ENCODE measurements at regions not wholly inside any gene's neighbourhood (a gene's known extent, or its start where the extent isn't known, plus 50 kb on each side); places are given as distances from the start of the nearest gene placed in this dataset.

GRCh38 chr3:166405896-166406295 is 568.7 kb upstream of the BCHE start:
- Histone ChIP-seq H3K23ac (ENCODE audit: low read depth, low read length, poor library complexity) (no peak overlapping the region), H2BK5ac (ENCODE audit: low read length) (no peak overlapping the region), H3K4ac (ENCODE audit: low read length) (no peak overlapping the region), H3K9me3 (replicated peaks in 1 of 2; ENCODE audit: control insufficient read depth in 2 of 2, insufficient read depth in 1 of 2, low read depth in 1 of 2, low read length in 2 of 2) (no peaks in the 10 kb centered on the region), H3K4me2 (ENCODE audit: insufficient read depth, low read length, poor library complexity, severe bottlenecking) (no peak overlapping the region), H3K27me3 (ENCODE audit: control insufficient read depth in 3 of 3, insufficient read depth in 3 of 3, low read depth in 1 of 3, low read length in 3 of 3) (no peaks in the 10 kb centered on the region), H2BK12ac (ENCODE audit: low read length) (no peak overlapping the region), H4K8ac (ENCODE audit: low read depth, low read length) (no peak overlapping the region), H3K14ac (ENCODE audit: low read length) (no peak overlapping the region), H2BK120ac (ENCODE audit: low read depth, low read length) (no peak overlapping the region), H2BK15ac (ENCODE audit: low read length) (no peak overlapping the region), H2AFZ (ENCODE audit: low read length) (peak overlapping the region; percentile 50), H3K27ac (replicated peaks; ENCODE audit: low read length) (no peak overlapping the region), H3K9ac (ENCODE audit: low read depth, low read length, poor library complexity) (no peak overlapping the region), H3K18ac (ENCODE audit: low read length) (no peak overlapping the region), H3K4me1 (ENCODE audit: control insufficient read depth in 2 of 2, insufficient read depth in 1 of 2, low read depth in 1 of 2, low read length in 2 of 2) (no peaks in the 10 kb centered on the region), H3K36me3 (replicated peaks in 1 of 2; ENCODE audit: control insufficient read depth in 2 of 2, insufficient read depth in 2 of 2, low read length in 2 of 2) (no peaks in the 10 kb centered on the region), H2AK5ac (ENCODE audit: low read depth, low read length) (no peak overlapping the region), H3K79me1 (ENCODE audit: low read depth, low read length) (no peaks in the 10 kb centered on the region), H3K4me3 (ENCODE audit: low read length in 2 of 2) (no peak overlapping the region), H4K91ac (ENCODE audit: low read depth, low read length, poor library complexity) (no peak overlapping the region)
- no CpG with 5 or more reads among the region's 1 CpG for WGBS, 2 donors (ENCODE audit: extremely low coverage in 2 of 2, insufficient read length in 2 of 2, insufficient replicate concordance in 1 of 2)
- DNase-seq (ENCODE audit: low spot score) = no peak

DNA sequence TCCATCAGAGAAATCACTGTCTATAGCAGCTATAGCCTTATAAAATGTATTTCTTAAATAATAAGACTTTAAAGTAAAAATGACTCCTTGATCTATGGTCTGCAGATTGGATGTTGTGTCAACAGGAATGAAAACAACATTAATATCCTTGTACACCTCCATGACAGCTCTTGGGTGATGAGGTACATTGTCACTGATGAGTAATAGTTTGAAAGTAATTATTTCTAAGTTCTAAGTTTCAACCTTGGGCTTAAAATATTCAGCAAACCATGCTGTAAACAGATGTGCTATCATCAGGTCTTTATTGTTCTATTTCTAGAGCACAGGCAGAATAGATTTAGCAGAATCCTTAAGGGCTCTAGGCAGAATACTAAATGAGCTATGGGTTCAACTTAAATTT is 568.2 kb upstream of the BCHE start:
- no peak overlapping the region for H2AFZ ChIP-seq (ENCODE audit: low read length)
- H3K14ac ChIP-seq (ENCODE audit: low read length) = no peak overlapping the region
- no peaks in the 10 kb centered on the region for H3K27me3 ChIP-seq (ENCODE audit: control insufficient read depth in 3 of 3, insufficient read depth in 3 of 3, low read depth in 1 of 3, low read length in 3 of 3)
- no peak for DNase-seq (ENCODE audit: low spot score)
- H3K4me3 ChIP-seq (ENCODE audit: low read length in 2 of 2) = no peak overlapping the region
- no peak overlapping the region for H3K27ac ChIP-seq (replicated peaks; ENCODE audit: low read length)
- H2BK120ac ChIP-seq (ENCODE audit: low read depth, low read length) = no peak overlapping the region
- H2BK12ac ChIP-seq (ENCODE audit: low read length) = no peak overlapping the region
- H3K23ac ChIP-seq (ENCODE audit: low read depth, low read length, poor library complexity) = no peak overlapping the region
- no peak overlapping the region for H4K8ac ChIP-seq (ENCODE audit: low read depth, low read length)
- no peak overlapping the region for H2AK5ac ChIP-seq (ENCODE audit: low read depth, low read length)
- no peak overlapping the region for H2BK15ac ChIP-seq (ENCODE audit: low read length)
- H3K18ac ChIP-seq (ENCODE audit: low read length) = no peak overlapping the region
- H2BK5ac ChIP-seq (ENCODE audit: low read length) = no peak overlapping the region
- no peaks in the 10 kb centered on the region for H3K79me1 ChIP-seq (ENCODE audit: low read depth, low read length)
- H3K9ac ChIP-seq (ENCODE audit: low read depth, low read length, poor library complexity) = no peak overlapping the region
- no peaks in the 10 kb centered on the region for H3K36me3 ChIP-seq (replicated peaks in 1 of 2; ENCODE audit: control insufficient read depth in 2 of 2, insufficient read depth in 2 of 2, low read length in 2 of 2)
- no peaks in the 10 kb centered on the region for H3K4me1 ChIP-seq (ENCODE audit: control insufficient read depth in 2 of 2, insufficient read depth in 1 of 2, low read depth in 1 of 2, low read length in 2 of 2)
- H3K9me3 ChIP-seq (replicated peaks in 1 of 2; ENCODE audit: control insufficient read depth in 2 of 2, insufficient read depth in 1 of 2, low read depth in 1 of 2, low read length in 2 of 2) = no peaks in the 10 kb centered on the region
- no peak overlapping the region for H3K4ac ChIP-seq (ENCODE audit: low read length)
- no peak overlapping the region for H4K91ac ChIP-seq (ENCODE audit: low read depth, low read length, poor library complexity)
- no peak overlapping the region for H3K4me2 ChIP-seq (ENCODE audit: insufficient read depth, low read length, poor library complexity, severe bottlenecking)

GRCh38 chr3:166390303-166390702 is 553.1 kb upstream of the BCHE start:
- no peak overlapping the region for H3K27ac ChIP-seq (replicated peaks; ENCODE audit: low read length)
- H3K4me3 ChIP-seq (ENCODE audit: low read length in 2 of 2) = no peak overlapping the region
- no peaks in the 10 kb centered on the region for H3K27me3 ChIP-seq (ENCODE audit: control insufficient read depth in 3 of 3, insufficient read depth in 3 of 3, low read depth in 1 of 3, low read length in 3 of 3)
- no peaks in the 10 kb centered on the region for H3K4me1 ChIP-seq (ENCODE audit: control insufficient read depth in 2 of 2, insufficient read depth in 1 of 2, low read depth in 1 of 2, low read length in 2 of 2)
- H3K23ac ChIP-seq (ENCODE audit: low read depth, low read length, poor library complexity) = no peak overlapping the region
- H2BK5ac ChIP-seq (ENCODE audit: low read length) = no peak overlapping the region
- H2AFZ ChIP-seq (ENCODE audit: low read length) = no peak overlapping the region
- no peaks in the 10 kb centered on the region for H3K36me3 ChIP-seq (replicated peaks in 1 of 2; ENCODE audit: control insufficient read depth in 2 of 2, insufficient read depth in 2 of 2, low read length in 2 of 2)
- no peak overlapping the region for H2AK5ac ChIP-seq (ENCODE audit: low read depth, low read length)
- H3K18ac ChIP-seq (ENCODE audit: low read length) = no peak overlapping the region
- H4K91ac ChIP-seq (ENCODE audit: low read depth, low read length, poor library complexity) = no peak overlapping the region
- H3K9me3 ChIP-seq (replicated peaks in 1 of 2; ENCODE audit: control insufficient read depth in 2 of 2, insufficient read depth in 1 of 2, low read depth in 1 of 2, low read length in 2 of 2) = no peaks in the 10 kb centered on the region
- H2BK120ac ChIP-seq (ENCODE audit: low read depth, low read length) = no peak overlapping the region
- H3K9ac ChIP-seq (ENCODE audit: low read depth, low read length, poor library complexity) = no peak overlapping the region
- no peak overlapping the region for H2BK15ac ChIP-seq (ENCODE audit: low read length)
- H3K79me1 ChIP-seq (ENCODE audit: low read depth, low read length) = no peaks in the 10 kb centered on the region
- no peak for DNase-seq (ENCODE audit: low spot score)
- H3K14ac ChIP-seq (ENCODE audit: low read length) = no peak overlapping the region
- no peak overlapping the region for H3K4ac ChIP-seq (ENCODE audit: low read length)
- no peak overlapping the region for H4K8ac ChIP-seq (ENCODE audit: low read depth, low read length)
- H3K4me2 ChIP-seq (ENCODE audit: insufficient read depth, low read length, poor library complexity, severe bottlenecking) = no peak overlapping the region
- H2BK12ac ChIP-seq (ENCODE audit: low read length) = no peak overlapping the region

DNA sequence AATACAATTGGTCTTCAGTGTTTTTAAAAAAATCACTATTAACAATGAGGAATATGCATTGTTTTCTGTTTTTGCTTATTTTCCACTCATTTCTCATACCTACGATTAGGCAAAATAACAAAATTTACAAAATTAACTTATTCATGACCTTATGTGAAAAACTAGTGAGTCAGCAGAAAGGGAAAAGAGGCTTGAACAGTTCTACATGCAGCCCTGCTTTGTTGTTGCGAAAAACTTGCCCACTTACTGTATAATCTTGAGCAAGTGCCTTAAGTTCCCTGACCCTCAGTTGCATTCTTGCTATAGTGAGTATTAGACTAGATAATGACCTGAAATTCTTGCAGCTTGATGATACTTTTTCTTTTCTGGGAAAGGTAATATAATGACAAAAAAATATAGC is 551.1 kb upstream of the BCHE start:
- Histone ChIP-seq H3K27me3 (ENCODE audit: control insufficient read depth in 3 of 3, insufficient read depth in 3 of 3, low read depth in 1 of 3, low read length in 3 of 3) (no peaks in the 10 kb centered on the region), H3K4me1 (ENCODE audit: control insufficient read depth in 2 of 2, insufficient read depth in 1 of 2, low read depth in 1 of 2, low read length in 2 of 2) (no peaks in the 10 kb centered on the region), H3K4me2 (ENCODE audit: insufficient read depth, low read length, poor library complexity, severe bottlenecking) (no peak overlapping the region), H2AFZ (ENCODE audit: low read length) (no peak overlapping the region), H3K79me1 (ENCODE audit: low read depth, low read length) (no peaks in the 10 kb centered on the region), H2BK120ac (ENCODE audit: low read depth, low read length) (no peak overlapping the region), H2BK15ac (ENCODE audit: low read length) (no peak overlapping the region), H2BK12ac (ENCODE audit: low read length) (no peak overlapping the region), H4K91ac (ENCODE audit: low read depth, low read length, poor library complexity) (no peak overlapping the region), H3K9me3 (replicated peaks in 1 of 2; ENCODE audit: control insufficient read depth in 2 of 2, insufficient read depth in 1 of 2, low read depth in 1 of 2, low read length in 2 of 2) (no peaks in the 10 kb centered on the region), H3K14ac (ENCODE audit: low read length) (no peak overlapping the region), H3K4me3 (ENCODE audit: low read length in 2 of 2) (no peak overlapping the region), H3K27ac (replicated peaks; ENCODE audit: low read length) (no peak overlapping the region), H3K23ac (ENCODE audit: low read depth, low read length, poor library complexity) (no peak overlapping the region), H3K36me3 (replicated peaks in 1 of 2; ENCODE audit: control insufficient read depth in 2 of 2, insufficient read depth in 2 of 2, low read length in 2 of 2) (no peaks in the 10 kb centered on the region), H4K8ac (ENCODE audit: low read depth, low read length) (no peak overlapping the region), H2AK5ac (ENCODE audit: low read depth, low read length) (no peak overlapping the region), H3K4ac (ENCODE audit: low read length) (no peak overlapping the region), H2BK5ac (ENCODE audit: low read length) (no peak overlapping the region), H3K9ac (ENCODE audit: low read depth, low read length, poor library complexity) (no peak overlapping the region), H3K18ac (ENCODE audit: low read length) (no peak overlapping the region)
- WGBS, 2 donors (ENCODE audit: extremely low coverage in 2 of 2, insufficient read length in 2 of 2, insufficient replicate concordance in 1 of 2) = no CpG with 5 or more reads among the region's 2 CpGs
- DNase-seq (ENCODE audit: low spot score) = no peak
